Keratinocyte (primary cell): ENCODE measurements at regions not wholly inside any gene's neighbourhood (a gene's known extent, or its start where the extent isn't known, plus 50 kb on each side); places are given as distances from the start of the nearest gene placed in this dataset.

Source experiments
- DNase-seq: peaks from one replicate; pipeline ENCODE4 v3.0.0-alpha.2; 2011; ENCODE audit warnings: low read depth, missing footprints, low spot score
- FAIRE-seq: peaks from 2 replicates; lab custom pipeline; 2011; peaks lifted over from hg19 to GRCh38; lab: Jason Lieb, UNC
- H2AFZ ChIP-seq: 2 replicates; pipeline ENCODE4 v1.6.0; 2012; ENCODE audit warnings: low read length, control low read depth, inconsistent platforms; ENCODE audit not compliant: control insufficient read depth
- H3K27ac ChIP-seq: 2 replicates; pipeline ENCODE4 v1.5.1; 2011; ENCODE audit warnings: low read length; ENCODE audit not compliant: control insufficient read depth, insufficient read depth
- H3K27me3 ChIP-seq: 3 replicates; pipeline ENCODE4 v1.6.0; 2011; ENCODE audit warnings: low read length; ENCODE audit not compliant: control insufficient read depth, insufficient read depth; ENCODE audit errors: extremely low read depth
- H3K36me3 ChIP-seq, 2 experiments: 2 replicates in 1 of 2; 3 replicates in 1 of 2; pipeline ENCODE4 v1.5.1; 2011; ENCODE audit warnings: low read length in 2 of 2, mild to moderate bottlenecking in 1 of 2; ENCODE audit not compliant: control insufficient read depth in 2 of 2, insufficient read depth in 2 of 2; ENCODE audit errors: extremely low read depth in 1 of 2
- H3K4me1 ChIP-seq: 3 replicates; pipeline ENCODE4 v1.5.1; 2011; ENCODE audit warnings: low read length; ENCODE audit not compliant: control insufficient read depth, insufficient read depth; ENCODE audit errors: extremely low read depth
- H3K4me2 ChIP-seq: 3 replicates; pipeline ENCODE4 v1.6.0; 2011; ENCODE audit warnings: low read depth, low read length; ENCODE audit not compliant: control insufficient read depth, insufficient read depth; ENCODE audit errors: extremely low read depth
- H3K4me3 ChIP-seq, 3 experiments: fragments of 200-600 bp in 1 of 3; sonication (generic) in 1 of 3; 2 replicates in 2 of 3; 3 replicates in 1 of 3; pipeline ENCODE4 v1.5.1; 2011 to 2016; ENCODE audit warnings: low read length in 3 of 3, mild to moderate bottlenecking in 3 of 3, control low read depth in 2 of 3, inconsistent platforms in 1 of 3, low read depth in 1 of 3, mixed read lengths in 1 of 3, mixed run types in 1 of 3, moderate library complexity in 1 of 3; ENCODE audit not compliant: control insufficient read depth in 2 of 3, insufficient read depth in 2 of 3; ENCODE audit errors: extremely low read depth in 1 of 3
- H3K79me2 ChIP-seq: 2 replicates; pipeline ENCODE4 v1.6.0; 2012; ENCODE audit warnings: low read length; ENCODE audit not compliant: control insufficient read depth, insufficient read depth
- H3K9ac ChIP-seq: 3 replicates; pipeline ENCODE4 v1.6.0; 2011; ENCODE audit warnings: low read length; ENCODE audit not compliant: control insufficient read depth, insufficient read depth; ENCODE audit errors: extremely low read depth
- H3K9me1 ChIP-seq: 3 replicates; pipeline ENCODE4 v1.6.0; 2011; ENCODE audit warnings: low read length; ENCODE audit not compliant: control insufficient read depth, insufficient read depth; ENCODE audit errors: extremely low read depth
- H3K9me3 ChIP-seq: 2 replicates; pipeline ENCODE4 v1.5.1; 2012; ENCODE audit warnings: low read depth, low read length; ENCODE audit not compliant: control insufficient read depth
- H4K20me1 ChIP-seq: 3 replicates; pipeline ENCODE4 v1.6.0; 2011; ENCODE audit warnings: low read length; ENCODE audit not compliant: control insufficient read depth, insufficient read depth; ENCODE audit errors: extremely low read depth
- CTCF ChIP-seq, 3 experiments: IDR thresholded peaks in 1 of 3; conservative IDR thresholded peaks in 1 of 3; optimal IDR thresholded peaks in 1 of 3; 2 replicates in 2 of 3; 3 replicates in 1 of 3; pipeline versions ENCODE3 to v1.5.1; 2011; ENCODE audit warnings: low read length in 3 of 3, mild to moderate bottlenecking in 3 of 3, moderate library complexity in 2 of 3, control low read depth in 1 of 3, inconsistent platforms in 1 of 3; ENCODE audit not compliant: insufficient read depth in 2 of 3; ENCODE audit errors: extremely low read depth in 1 of 3
- EZH2 ChIP-seq: IDR thresholded peaks from one replicate; pipeline ENCODE4 v1.6.1; 2012; ENCODE audit warnings: inconsistent platforms, mild to moderate bottlenecking, low read length, moderate library complexity
- dilution Hi-C: fragments of 300-500 bp; cut with MboI; formaldehyde crosslinking; loops from one replicate; pipeline ENCODE4 v1.7.0; 2020; ENCODE audit warnings: low sequenced_read_pairs; ENCODE audit not compliant: extremely low pct_ligation_motif_present

GRCh38 chr10:30231071-30231652 is 117.9 kb downstream of the MTPAP start:
- DNase-seq: no peak
- dilution Hi-C loops: no loop called here
- Histone ChIP-seq H2AFZ (no peak overlapping the region), H3K9ac (no peak overlapping the region), H3K27me3 (no peaks in the 10 kb centered on the region), H3K4me3 (no peak overlapping the region), H3K4me2 (no peak overlapping the region), H3K9me3 (no peaks in the 10 kb centered on the region), H3K4me1 (peaks cover 5% of the 10 kb centered on the region), H3K9me1 (no peaks in the 10 kb centered on the region), H4K20me1 (no peaks in the 10 kb centered on the region), H3K36me3 (no peaks in the 10 kb centered on the region), H3K79me2 (no peaks in the 10 kb centered on the region), H3K27ac (no peak overlapping the region)
- FAIRE-seq: no peak
- TF ChIP-seq EZH2 (no peak), CTCF (optimal IDR thresholded peaks at IDR 0.05 in 1 of 3, IDR thresholded peaks at IDR 0.05 in 1 of 3, conservative IDR thresholded peaks at IDR 0.05 in 1 of 3; ENCODE audit: extremely low read depth in 1 of 3, insufficient read depth in 2 of 3, low read length in 3 of 3) (no peak)

- H4K20me1 ChIP-seq: no peaks in the 10 kb centered on the region
- H3K4me2 ChIP-seq: no peak overlapping the region
- no peak for FAIRE-seq
- dilution Hi-C loops: no loop called here
- H3K9me3 ChIP-seq: no peaks in the 10 kb centered on the region
- H3K27me3 ChIP-seq: no peaks in the 10 kb centered on the region
- no peak overlapping the region for H3K4me3 ChIP-seq
- H2AFZ ChIP-seq: no peak overlapping the region
- peaks cover 5% of the 10 kb centered on the region for H3K4me1 ChIP-seq
- H3K36me3 ChIP-seq: no peaks in the 10 kb centered on the region
- no peak overlapping the region for H3K9ac ChIP-seq
- DNase-seq: no peak
- no peak overlapping the region for H3K27ac ChIP-seq
- H3K9me1 ChIP-seq: no peaks in the 10 kb centered on the region
- no peak for TF ChIP-seq EZH2
- no peak for TF ChIP-seq CTCF (optimal IDR thresholded peaks at IDR 0.05 in 1 of 3, IDR thresholded peaks at IDR 0.05 in 1 of 3, conservative IDR thresholded peaks at IDR 0.05 in 1 of 3; ENCODE audit: extremely low read depth in 1 of 3, insufficient read depth in 2 of 3, low read length in 3 of 3)
- no peaks in the 10 kb centered on the region for H3K79me2 ChIP-seq
Observed at GRCh38 chr10:30229536-30229935, 119.5 kb downstream of the MTPAP start.
